Erythroblast (primary cell): ENCODE measurements at regions not wholly inside any gene's neighbourhood (a gene's known extent, or its start where the extent isn't known, plus 50 kb on each side); places are given as distances from the start of the nearest gene placed in this dataset.

Source experiments
- GATA1 ChIP-seq: IDR thresholded peaks from 2 replicates; pipeline ENCODE4 v1.6.1; 2011; ENCODE audit warnings: low read depth, mild to moderate bottlenecking, control low read depth, low read length, moderate library complexity
- POLR2A ChIP-seq: IDR thresholded peaks from 2 replicates; pipeline ENCODE4 v1.6.1; 2011; ENCODE audit warnings: mild to moderate bottlenecking, low read length

- TF ChIP-seq POLR2A: no peak
- no peak for TF ChIP-seq GATA1
These were observed 156.5 kb upstream of the DCN start for GRCh38 chr12:91339106-91339505.
